Dendritic cell treated with granulocyte-macrophage colony-stimulating factor and Interleukin-4, amounts not matched to agents 40 ng/mL and 50 ng/mL, for 4 days (primary cell): ENCODE measurements at regions not wholly inside any gene's neighbourhood (a gene's known extent, or its start where the extent isn't known, plus 50 kb on each side); places are given as distances from the start of the nearest gene placed in this dataset.
"Not testable (repeated sequence)": the region's sequence is repeated elsewhere in the genome, so short reads cannot be mapped to it uniquely, and the experiment has no call there.

ENCODE experiments used
- H3K27ac Mint-ChIP-seq: one replicate; pipeline ENCODE4 v1.8.0; 2022; ENCODE audit warnings: mild to moderate bottlenecking, mixed read lengths
- H3K27me3 Mint-ChIP-seq: one replicate; pipeline ENCODE4 v1.8.0; 2022; ENCODE audit warnings: mild to moderate bottlenecking, mixed read lengths
- H3K36me3 Mint-ChIP-seq: one replicate; pipeline ENCODE4 v1.8.0; 2022; ENCODE audit warnings: low read depth, mixed read lengths
- H3K4me1 Mint-ChIP-seq: one replicate; pipeline ENCODE4 v1.8.0; 2022; ENCODE audit warnings: low read depth, mixed read lengths
- H3K4me3 Mint-ChIP-seq: one replicate; pipeline ENCODE4 v1.8.0; 2022; ENCODE audit warnings: mild to moderate bottlenecking, moderate library complexity, mixed read lengths
- H3K9me3 Mint-ChIP-seq: one replicate; pipeline ENCODE4 v1.8.0; 2022; ENCODE audit warnings: mixed read lengths
- intact Hi-C: fragments of 100-400 bp; cut with micrococcal nuclease; formaldehyde crosslinking; loops from one replicate; pipeline ENCODE4 v1.15.0; 2022

DNA sequence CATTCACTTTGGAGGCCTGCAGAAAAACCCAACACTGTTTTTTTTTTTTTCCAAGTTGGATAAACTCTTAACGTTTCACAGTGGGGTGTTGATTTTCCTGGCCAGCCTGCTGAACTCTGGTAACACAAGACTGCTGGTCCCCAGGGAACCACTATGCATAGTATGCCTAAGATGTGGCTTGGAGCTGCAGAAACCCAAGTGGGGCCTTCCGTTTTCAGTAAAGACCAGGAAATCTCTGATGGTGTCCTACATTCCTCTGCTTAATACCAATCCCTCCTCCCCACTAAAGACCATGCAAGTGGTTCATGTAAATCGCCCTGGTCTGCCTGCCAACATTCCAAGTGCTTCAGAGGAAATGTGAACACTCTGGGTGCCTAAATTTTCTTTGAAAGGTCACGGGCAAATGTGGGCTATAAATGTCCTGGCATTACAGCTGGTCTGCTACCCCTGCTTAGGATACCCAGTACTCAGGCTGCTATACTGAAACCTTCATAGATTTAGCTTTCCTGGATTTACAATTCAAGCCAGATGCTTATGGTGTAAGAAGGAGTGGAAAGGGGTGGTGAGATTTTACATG is 615.4 kb downstream of the MAFB start:
- no peaks in the 10 kb centered on the region for H3K36me3 Mint-ChIP-seq
- H3K4me3 Mint-ChIP-seq = no peak overlapping the region
- no peaks in the 10 kb centered on the region for H3K27me3 Mint-ChIP-seq
- peaks cover 10% of the 10 kb centered on the region for H3K9me3 Mint-ChIP-seq
- no peak overlapping the region for H3K27ac Mint-ChIP-seq
- no peaks in the 10 kb centered on the region for H3K4me1 Mint-ChIP-seq
- intact Hi-C loops = no loop called here

DNA sequence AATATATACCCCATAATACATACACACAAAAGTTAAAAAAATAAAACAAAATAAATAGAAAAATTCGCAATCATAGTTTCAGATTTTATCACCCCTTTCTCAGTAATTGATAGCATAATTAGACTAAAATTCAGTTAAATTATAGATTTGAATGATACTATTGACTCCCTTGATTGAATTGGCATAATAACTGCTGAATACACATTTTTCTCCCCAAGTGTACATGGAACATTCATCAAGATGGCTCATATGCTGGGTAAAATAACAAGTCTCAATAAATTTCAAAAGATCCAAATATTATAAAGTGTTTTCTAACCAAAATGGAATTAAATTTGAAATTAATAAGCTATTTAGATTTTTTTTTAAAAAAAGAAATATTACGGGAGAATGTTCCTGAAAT is 616.1 kb downstream of the MAFB start:
- intact Hi-C loops = no loop called here
- peaks cover 17% of the 10 kb centered on the region for H3K9me3 Mint-ChIP-seq
- no peaks in the 10 kb centered on the region for H3K4me1 Mint-ChIP-seq
- no peaks in the 10 kb centered on the region for H3K27me3 Mint-ChIP-seq
- no peak overlapping the region for H3K4me3 Mint-ChIP-seq
- H3K27ac Mint-ChIP-seq = no peak overlapping the region
- H3K36me3 Mint-ChIP-seq = no peaks in the 10 kb centered on the region

DNA sequence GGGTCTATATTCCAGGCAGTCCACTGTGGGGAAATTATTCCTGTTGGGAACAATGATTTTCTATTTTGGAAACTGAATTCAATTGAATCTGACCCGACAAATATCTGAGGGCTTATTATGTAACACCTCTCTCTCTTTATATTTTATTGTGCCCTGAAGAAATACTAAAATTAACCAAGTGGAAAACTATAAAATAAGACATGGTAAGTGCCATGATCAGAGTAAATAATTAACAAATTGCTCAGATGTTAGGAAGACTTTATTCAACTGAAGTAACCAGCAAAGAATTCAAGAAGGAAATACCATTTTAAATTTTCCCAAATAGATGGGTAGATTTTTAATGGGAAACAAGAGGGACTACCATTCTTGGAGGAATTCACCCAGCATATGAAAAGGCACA is 632.9 kb downstream of the MAFB start:
- peaks cover 23% of the 10 kb centered on the region for H3K9me3 Mint-ChIP-seq
- intact Hi-C loops = no loop called here
- peaks cover 2% of the 10 kb centered on the region for H3K27me3 Mint-ChIP-seq
- no peaks in the 10 kb centered on the region for H3K36me3 Mint-ChIP-seq
- no peaks in the 10 kb centered on the region for H3K4me1 Mint-ChIP-seq
- no peak overlapping the region for H3K27ac Mint-ChIP-seq
- H3K4me3 Mint-ChIP-seq = no peak overlapping the region

DNA sequence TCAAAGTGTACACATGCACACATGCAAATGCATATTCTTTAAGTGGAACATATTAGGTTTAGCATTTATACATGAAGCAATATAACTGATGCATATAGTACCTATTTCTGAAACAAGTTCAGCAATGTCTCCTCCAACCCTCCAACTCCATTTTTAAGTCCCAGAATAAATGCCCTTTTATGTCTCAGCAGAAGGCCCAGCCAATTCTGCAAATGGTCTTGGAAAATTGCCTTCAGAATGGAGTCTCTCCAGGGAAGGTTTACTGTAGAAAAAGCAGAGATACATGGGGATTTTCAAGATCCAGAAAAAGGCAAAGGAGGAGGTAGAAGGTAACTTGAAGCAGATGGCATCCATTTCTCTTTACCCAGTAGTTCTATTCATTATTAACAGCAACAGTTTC is 633.3 kb downstream of the MAFB start:
- no peaks in the 10 kb centered on the region for H3K36me3 Mint-ChIP-seq
- H3K27ac Mint-ChIP-seq = no peak overlapping the region
- H3K9me3 Mint-ChIP-seq = peaks cover 18% of the 10 kb centered on the region
- peaks cover 2% of the 10 kb centered on the region for H3K27me3 Mint-ChIP-seq
- no peak overlapping the region for H3K4me3 Mint-ChIP-seq
- intact Hi-C loops = no loop called here
- no peaks in the 10 kb centered on the region for H3K4me1 Mint-ChIP-seq

DNA sequence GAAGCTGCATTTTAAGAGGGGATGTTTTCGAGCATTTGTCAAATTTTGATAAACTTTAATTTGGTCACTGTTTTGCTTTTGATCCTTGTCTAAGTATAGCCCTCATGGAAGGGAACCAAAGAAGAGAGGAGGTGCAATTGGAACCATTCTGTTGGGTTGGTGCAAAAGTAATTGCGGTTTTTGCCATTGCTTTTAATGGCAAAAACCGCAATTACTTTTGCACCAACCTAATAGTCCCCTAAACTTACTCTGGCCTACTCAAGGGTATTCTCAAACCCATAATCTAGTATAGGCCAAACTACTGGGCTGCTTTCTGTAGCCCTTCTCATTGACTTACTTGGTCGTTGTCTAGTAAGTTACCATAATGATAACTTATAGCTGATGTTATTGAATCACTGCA is 634.7 kb downstream of the MAFB start:
- intact Hi-C loops = no loop called here
- H3K4me3 Mint-ChIP-seq = no peak overlapping the region

DNA sequence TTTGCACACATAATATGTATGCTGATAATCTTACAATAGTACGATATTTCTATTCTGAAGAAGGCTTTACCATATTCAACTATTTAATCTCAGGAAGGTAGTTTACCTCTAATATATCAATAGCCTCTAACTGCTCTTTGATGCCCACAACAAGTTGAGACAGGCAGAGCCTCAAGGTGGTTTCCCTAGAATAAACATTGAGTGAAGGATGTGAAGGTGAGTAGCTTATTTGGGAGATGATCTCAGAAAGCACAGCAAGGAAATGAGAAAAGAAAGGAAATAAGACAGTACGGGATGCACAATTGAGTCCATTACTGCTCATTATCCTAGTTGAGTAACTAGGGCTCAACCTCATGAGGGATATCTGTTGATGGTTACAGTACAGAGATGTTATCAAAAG is 638.4 kb downstream of the MAFB start:
- intact Hi-C loops = no loop called here
- no peaks in the 10 kb centered on the region for H3K4me1 Mint-ChIP-seq
- H3K9me3 Mint-ChIP-seq = no peaks in the 10 kb centered on the region
- no peak overlapping the region for H3K4me3 Mint-ChIP-seq
- H3K36me3 Mint-ChIP-seq = no peaks in the 10 kb centered on the region
- no peaks in the 10 kb centered on the region for H3K27me3 Mint-ChIP-seq
- H3K27ac Mint-ChIP-seq = no peak overlapping the region

More for the DNA sequence above, 634.7 kb downstream of the MAFB start:
- Mint-ChIP-seq H3K9me3 (peaks cover 10% of the 10 kb centered on the region), H3K36me3 (no peaks in the 10 kb centered on the region), H3K4me1 (no peaks in the 10 kb centered on the region), H3K27me3 (peaks cover 2% of the 10 kb centered on the region), H3K27ac (no peak overlapping the region)

DNA sequence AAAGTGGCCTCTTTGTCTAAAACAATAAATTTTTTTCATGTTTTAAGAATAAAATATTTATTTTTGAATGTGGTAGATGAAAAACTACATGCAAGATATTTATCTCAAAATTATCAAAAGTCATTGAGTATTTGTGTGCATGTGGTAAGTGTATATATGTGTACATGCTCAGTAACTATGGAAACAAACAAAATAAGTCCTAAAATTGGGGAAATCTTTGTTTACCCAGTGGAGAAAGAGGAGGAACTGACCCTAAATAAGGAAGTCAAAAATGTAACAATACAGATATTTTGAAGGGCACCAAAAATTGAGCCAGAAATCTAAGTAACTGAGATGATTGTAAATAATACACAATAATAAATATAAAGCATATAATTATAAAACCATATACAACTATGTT is 639.2 kb downstream of the MAFB start:
- Mint-ChIP-seq H3K27me3 (no peaks in the 10 kb centered on the region), H3K36me3 (no peaks in the 10 kb centered on the region), H3K4me1 (no peaks in the 10 kb centered on the region), H3K4me3 (no peak overlapping the region), H3K27ac (no peak overlapping the region), H3K9me3 (no peaks in the 10 kb centered on the region)
- intact Hi-C loops = no loop called here

DNA sequence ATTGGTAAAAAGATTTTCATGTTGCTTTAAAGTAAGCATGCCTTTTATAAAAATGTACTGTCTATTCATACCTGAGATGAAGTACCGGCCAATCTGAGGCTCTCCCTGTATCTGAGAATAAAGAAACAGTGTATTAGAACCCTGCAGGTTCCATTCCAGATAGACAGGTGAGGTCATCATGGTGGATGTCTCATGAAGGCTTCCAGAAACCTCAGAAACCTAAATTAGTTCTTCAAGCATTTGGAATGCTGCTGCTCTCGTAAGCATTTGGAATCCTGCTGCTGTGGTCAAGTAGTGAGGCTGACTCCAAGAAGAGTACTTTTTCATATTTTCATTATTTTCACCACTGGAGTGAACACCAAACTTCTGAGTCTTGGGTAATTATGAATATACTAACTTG is 642.3 kb downstream of the MAFB start:
- intact Hi-C loops = no loop called here
- H3K4me3 Mint-ChIP-seq = no peak overlapping the region
- H3K27me3 Mint-ChIP-seq = peaks cover 1% of the 10 kb centered on the region
- no peaks in the 10 kb centered on the region for H3K4me1 Mint-ChIP-seq
- H3K36me3 Mint-ChIP-seq = no peaks in the 10 kb centered on the region
- H3K27ac Mint-ChIP-seq = no peak overlapping the region
- no peaks in the 10 kb centered on the region for H3K9me3 Mint-ChIP-seq

DNA sequence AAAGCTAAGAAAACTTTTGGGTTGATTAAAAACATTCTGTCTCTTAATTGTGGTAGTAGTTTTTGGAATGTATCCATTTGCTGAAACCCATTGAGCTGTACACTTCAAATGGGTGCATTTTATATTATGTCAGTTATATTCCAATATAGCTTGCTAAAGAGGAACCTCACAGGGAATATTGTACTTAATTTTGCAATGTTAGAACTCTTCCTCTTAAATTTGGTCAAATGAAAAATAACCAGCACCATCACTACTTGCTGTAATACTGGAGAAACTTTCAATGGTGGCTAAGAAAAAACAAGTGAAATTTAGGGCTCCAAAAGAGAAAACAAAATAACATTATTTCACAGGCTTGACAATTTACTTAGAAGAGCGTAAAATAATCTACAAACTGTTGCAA is 651.5 kb downstream of the MAFB start:
- Mint-ChIP-seq H3K4me3 (no peak overlapping the region), H3K27me3 (peaks cover 5% of the 10 kb centered on the region), H3K4me1 (no peaks in the 10 kb centered on the region), H3K27ac (no peak overlapping the region), H3K36me3 (no peaks in the 10 kb centered on the region), H3K9me3 (no peaks in the 10 kb centered on the region)
- intact Hi-C loops = no loop called here

DNA sequence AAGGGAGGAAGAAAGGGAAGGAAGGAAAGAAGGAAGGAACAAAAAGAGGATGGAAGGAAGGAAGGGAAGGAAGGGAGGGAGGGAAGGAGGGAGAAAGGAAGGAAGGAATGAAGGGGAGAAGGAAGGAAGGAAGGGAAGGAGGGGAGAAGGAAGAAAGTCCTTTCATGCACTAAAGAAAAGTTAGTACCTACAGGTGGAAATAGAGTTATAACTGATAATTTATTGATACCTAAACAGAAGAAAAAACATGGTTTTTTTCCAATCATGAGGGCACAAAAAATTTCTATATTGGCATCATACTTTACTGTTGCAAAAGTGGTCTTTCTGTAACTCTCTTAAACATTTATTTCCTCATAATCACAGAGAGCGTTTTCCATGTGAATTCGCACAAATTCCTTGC is 659.4 kb downstream of the MAFB start:
- H3K36me3 Mint-ChIP-seq = no peaks in the 10 kb centered on the region
- H3K27me3 Mint-ChIP-seq = peaks cover 3% of the 10 kb centered on the region
- no peak overlapping the region for H3K27ac Mint-ChIP-seq
- intact Hi-C loops = no loop called here
- H3K9me3 Mint-ChIP-seq = peaks cover 9% of the 10 kb centered on the region
- H3K4me3 Mint-ChIP-seq = no peak overlapping the region
- H3K4me1 Mint-ChIP-seq = peaks cover 5% of the 10 kb centered on the region

DNA sequence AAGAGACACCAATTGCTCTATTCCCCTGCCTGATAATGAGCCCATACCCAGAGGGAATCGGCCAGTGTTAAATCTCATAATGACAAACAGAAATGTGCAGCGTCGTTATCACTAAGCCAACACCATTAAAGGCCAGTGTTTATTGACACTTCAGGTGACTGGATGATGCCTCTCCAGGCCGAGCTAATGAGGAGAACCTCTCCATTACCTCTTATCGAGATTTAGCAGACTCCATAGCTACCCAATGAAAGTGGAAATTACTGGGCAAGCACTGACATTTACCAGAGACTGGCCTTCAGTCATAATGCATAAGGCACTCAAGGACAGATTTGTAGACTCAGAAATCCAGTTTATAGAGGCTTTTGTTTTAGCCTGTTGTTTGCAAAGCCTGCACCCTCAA is 669.5 kb downstream of the MAFB start:
- Mint-ChIP-seq H3K27me3 (no peaks in the 10 kb centered on the region), H3K27ac (no peak overlapping the region), H3K4me1 (no peaks in the 10 kb centered on the region), H3K4me3 (no peak overlapping the region), H3K9me3 (peaks cover 8% of the 10 kb centered on the region), H3K36me3 (no peaks in the 10 kb centered on the region)
- intact Hi-C loops = no loop called here

DNA sequence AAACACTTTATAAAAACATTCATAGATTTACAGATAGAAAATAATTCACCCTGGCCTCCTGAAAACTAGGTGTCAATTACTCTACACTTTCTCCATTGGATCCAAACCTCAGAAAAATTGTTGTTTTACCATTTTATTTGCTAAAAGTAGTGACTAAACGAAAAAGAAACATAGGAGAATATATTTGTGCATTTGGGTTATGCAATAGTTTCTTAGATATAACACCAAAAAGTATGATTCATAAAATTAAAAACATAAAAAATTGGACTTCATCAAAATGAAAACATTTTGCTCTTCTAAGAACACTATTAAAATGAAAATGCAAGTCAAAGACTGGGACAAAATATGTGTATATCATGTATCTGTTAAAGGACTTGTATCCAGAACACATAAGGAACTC is 671.3 kb downstream of the MAFB start:
- intact Hi-C loops = no loop called here
- H3K27ac Mint-ChIP-seq = no peak overlapping the region
- no peaks in the 10 kb centered on the region for H3K27me3 Mint-ChIP-seq
- H3K36me3 Mint-ChIP-seq = no peaks in the 10 kb centered on the region
- H3K4me3 Mint-ChIP-seq = no peak overlapping the region
- H3K9me3 Mint-ChIP-seq = peaks cover 8% of the 10 kb centered on the region
- H3K4me1 Mint-ChIP-seq = no peaks in the 10 kb centered on the region

DNA sequence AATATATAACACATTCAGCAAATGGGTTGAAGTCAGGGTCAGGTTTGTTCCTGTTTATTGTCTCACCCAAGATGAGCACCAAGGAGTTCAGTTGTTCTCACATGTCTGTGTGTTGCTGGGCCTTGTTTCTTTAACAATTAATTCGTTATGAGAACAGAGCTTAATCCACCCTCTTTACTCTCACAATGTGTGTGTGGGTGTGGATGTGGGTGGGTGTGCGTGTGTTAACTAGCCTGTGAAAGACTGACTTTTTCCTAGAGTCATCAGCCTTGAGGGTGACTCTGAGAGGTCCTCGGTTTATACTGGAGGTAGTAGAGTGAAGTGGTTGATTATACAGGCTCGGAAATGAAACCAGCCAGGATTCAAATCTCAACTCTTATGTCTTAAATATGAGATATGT is 672.1 kb downstream of the MAFB start:
- Mint-ChIP-seq H3K36me3 (no peaks in the 10 kb centered on the region), H3K4me1 (no peaks in the 10 kb centered on the region), H3K9me3 (peaks cover 8% of the 10 kb centered on the region), H3K4me3 (no peak overlapping the region), H3K27ac (no peak overlapping the region), H3K27me3 (no peaks in the 10 kb centered on the region)
- intact Hi-C loops = no loop called here

DNA sequence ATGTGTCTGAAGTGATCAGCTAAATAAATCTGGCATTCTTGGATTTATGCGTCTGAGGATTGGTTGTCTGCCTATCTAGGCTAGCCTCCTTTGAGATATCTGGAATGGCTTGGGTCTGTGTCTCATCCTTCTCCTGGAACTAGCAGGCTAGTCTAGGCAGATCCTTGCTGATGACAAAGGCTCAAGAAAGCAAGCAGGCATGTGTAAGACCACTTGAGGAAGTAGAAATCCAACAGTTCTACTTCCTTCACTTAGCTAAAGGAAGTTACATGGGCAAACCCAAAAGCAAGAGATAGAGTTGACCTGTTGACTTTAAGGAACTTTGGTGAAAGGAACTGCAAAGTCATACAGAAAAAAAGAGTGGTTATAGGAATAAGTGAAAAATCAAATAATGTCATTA is 672.6 kb downstream of the MAFB start:
- Mint-ChIP-seq H3K36me3 (no peaks in the 10 kb centered on the region), H3K27ac (no peak overlapping the region), H3K4me1 (no peaks in the 10 kb centered on the region), H3K4me3 (no peak overlapping the region), H3K27me3 (no peaks in the 10 kb centered on the region), H3K9me3 (peaks cover 8% of the 10 kb centered on the region)
- intact Hi-C loops = no loop called here

DNA sequence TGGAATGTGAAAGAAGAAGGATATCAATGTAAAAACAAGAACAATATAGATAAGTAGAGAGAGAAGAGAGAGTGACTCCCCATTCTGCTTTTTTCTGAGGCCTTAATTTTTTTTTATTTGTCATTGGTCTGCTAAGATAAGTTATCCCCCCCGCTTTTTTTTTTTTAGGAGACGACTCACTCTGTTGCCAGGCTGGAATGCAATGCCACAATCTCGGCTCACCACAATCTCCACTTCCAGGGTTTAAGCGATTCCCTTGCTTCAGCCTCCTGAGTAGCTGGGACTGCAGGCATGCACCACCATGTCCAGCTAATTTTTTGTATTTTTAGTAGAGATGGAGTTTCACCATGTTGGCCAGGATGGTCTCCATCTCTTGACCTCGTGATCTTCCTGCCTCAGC is 677.0 kb downstream of the MAFB start:
- H3K27ac Mint-ChIP-seq, H3K4me3 Mint-ChIP-seq, H3K36me3 Mint-ChIP-seq, H3K27me3 Mint-ChIP-seq, intact Hi-C loops, H3K9me3 Mint-ChIP-seq, H3K4me1 Mint-ChIP-seq: not testable (repeated sequence)
